IMR-90 (cell line): ENCODE measurements at regions not wholly inside any gene's neighbourhood (a gene's known extent, or its start where the extent isn't known, plus 50 kb on each side); places are given as distances from the start of the nearest gene placed in this dataset.

Experiments used
- ATAC-seq: fragments of 200-7000 bp; cut with Tn5 transposase; 2 replicates; pipeline ENCODE4 v1.9.1; 2020; ENCODE audit warnings: low read depth, mild to moderate bottlenecking, moderate library complexity
- BruUV-seq: library from RNA; stranded (reverse); fragments of 400-500 nt; replicated peaks from 2 replicates; lab custom pipeline; 2021; lab: Mats Ljungman, UMichigan
- CTCF ChIA-PET: fragments of 300-600 bp; formaldehyde crosslinking; extraction: SDS; loops from one replicate; lab custom pipeline; 2021; ENCODE audit warnings: antibody characterized with exemption; lab: Yijun Ruan, JAX
- POLR2A ChIA-PET: fragments of 300-600 bp; sonication (Branson Sonifier 250); formaldehyde crosslinking; loops from one replicate; lab custom pipeline; 2022; ENCODE audit warnings: antibody characterized with exemption; ENCODE audit not compliant: unreplicated experiment; lab: Charles Lee
- DNase-seq: peaks from one replicate; pipeline ENCODE4 v3.0.0; 2013
- H2AFZ ChIP-seq: replicated peaks from 2 replicates; pipeline ENCODE3; 2013; ENCODE audit warnings: low read length, mild to moderate bottlenecking; ENCODE audit not compliant: poor library complexity
- H2AK5ac ChIP-seq: 2 replicates; pipeline ENCODE4 v1.6.1; 2013; ENCODE audit warnings: low read depth, low read length, inconsistent platforms
- H2AK9ac ChIP-seq: replicated peaks from 2 replicates; pipeline ENCODE3; 2013; ENCODE audit warnings: mild to moderate bottlenecking, low read depth, low read length, moderate library complexity; ENCODE audit not compliant: poor library complexity
- H2BK120ac ChIP-seq: 2 replicates; pipeline ENCODE4 v1.6.1; 2013; ENCODE audit warnings: low read depth, low read length, inconsistent platforms
- H2BK15ac ChIP-seq: 3 replicates; pipeline ENCODE4 v1.6.1; 2013; ENCODE audit warnings: low read depth, low read length, inconsistent platforms
- H2BK20ac ChIP-seq: 2 replicates; pipeline ENCODE4 v1.6.1; 2013; ENCODE audit warnings: low read depth, mild to moderate bottlenecking, inconsistent platforms, low read length, moderate library complexity
- H2BK5ac ChIP-seq: 2 replicates; pipeline ENCODE4 v1.6.1; 2013; ENCODE audit warnings: mild to moderate bottlenecking, low read depth, low read length, inconsistent platforms; ENCODE audit not compliant: poor library complexity, severe bottlenecking
- H3K14ac ChIP-seq: replicated peaks from 2 replicates; pipeline ENCODE4 v1.6.1; 2013; ENCODE audit warnings: low read depth, low read length, inconsistent platforms
- H3K18ac ChIP-seq: 2 replicates; pipeline ENCODE4 v1.6.1; 2013; ENCODE audit warnings: low read depth, low read length, control low read depth
- H3K23ac ChIP-seq: 2 replicates; pipeline ENCODE4 v1.6.1; 2013; ENCODE audit warnings: low read depth, low read length, inconsistent platforms
- H3K27ac ChIP-seq: 2 replicates; pipeline ENCODE4 v1.5.1; 2013; ENCODE audit warnings: mild to moderate bottlenecking, control low read depth, low read length; ENCODE audit not compliant: insufficient read depth
- H3K27me3 ChIP-seq: 2 replicates; pipeline ENCODE4 v1.6.1; 2013; ENCODE audit warnings: low read length; ENCODE audit not compliant: control insufficient read depth, insufficient read depth
- H3K36me3 ChIP-seq: 2 replicates; pipeline ENCODE4 v1.6.1; 2013; ENCODE audit warnings: low read length, mixed read lengths; ENCODE audit not compliant: control insufficient read depth, insufficient read depth
- H3K4ac ChIP-seq: 2 replicates; pipeline ENCODE4 v1.6.1; 2013; ENCODE audit warnings: low read depth, low read length, inconsistent platforms
- H3K4me1 ChIP-seq: 2 replicates; pipeline ENCODE4 v1.6.1; 2013; ENCODE audit warnings: low read length, mixed read lengths; ENCODE audit not compliant: control insufficient read depth, insufficient read depth
- H3K4me2 ChIP-seq: 2 replicates; pipeline ENCODE4 v1.6.1; 2013; ENCODE audit warnings: low read depth, mild to moderate bottlenecking, control low read depth, low read length, moderate library complexity
- H3K4me3 ChIP-seq: 2 replicates; pipeline ENCODE4 v1.5.1; 2013; ENCODE audit warnings: low read depth, mild to moderate bottlenecking, control low read depth, low read length, moderate library complexity; ENCODE audit not compliant: insufficient read depth
- H3K56ac ChIP-seq: 2 replicates; pipeline ENCODE4 v1.6.1; 2013; ENCODE audit warnings: low read length, inconsistent platforms; ENCODE audit not compliant: insufficient read depth; ENCODE audit errors: extremely low read depth
- H3K79me1 ChIP-seq, 2 experiments: 2 replicates each; pipeline ENCODE4 v1.6.1; 2013; ENCODE audit warnings: low read length in 2 of 2, inconsistent platforms in 1 of 2, low read depth in 1 of 2
- H3K9ac ChIP-seq: 2 replicates; pipeline ENCODE4 v1.6.1; 2013; ENCODE audit warnings: low read depth, low read length, control low read depth
- H3K9me1 ChIP-seq: 2 replicates; pipeline ENCODE4 v1.6.1; 2013; ENCODE audit warnings: low read length, inconsistent platforms; ENCODE audit not compliant: insufficient read depth
- H3K9me3 ChIP-seq: 2 replicates; pipeline ENCODE4 v1.6.1; 2013; ENCODE audit warnings: low read length; ENCODE audit not compliant: control insufficient read depth, insufficient read depth
- H4K20me1 ChIP-seq: 2 replicates; pipeline ENCODE4 v1.6.1; 2013; ENCODE audit warnings: low read length, inconsistent platforms; ENCODE audit not compliant: insufficient read depth
- H4K5ac ChIP-seq: 2 replicates; pipeline ENCODE4 v1.6.1; 2013; ENCODE audit warnings: mild to moderate bottlenecking, low read depth, low read length, control low read depth
- H4K8ac ChIP-seq, 2 experiments: 2 replicates each; pipeline ENCODE4 v1.6.1; 2013; ENCODE audit warnings: low read depth in 2 of 2, low read length in 2 of 2, control low read depth in 1 of 2, inconsistent platforms in 1 of 2
- H4K91ac ChIP-seq: 2 replicates; pipeline ENCODE4 v1.6.1; 2013; ENCODE audit warnings: low read depth, low read length, inconsistent platforms; ENCODE audit not compliant: insufficient read depth
- CEBPB ChIP-seq: IDR thresholded peaks from 2 replicates; pipeline ENCODE4 v1.6.1; 2012; ENCODE audit warnings: low read depth, low read length, improper control_type of control experiment
- NFE2L2 ChIP-seq: fragments of 150-350 bp; IDR thresholded peaks from 2 replicates; pipeline ENCODE4 v1.6.1; 2016; ENCODE audit warnings: low read depth, mild to moderate bottlenecking, low read length
- SMC3 ChIP-seq: fragments of 150-350 bp; IDR thresholded peaks from 2 replicates; pipeline ENCODE4 v1.6.1; 2016; ENCODE audit warnings: low read depth, mild to moderate bottlenecking, antibody characterized with exemption, low read length, moderate library complexity
- WGBS, 2 experiments: methylation state at CpG; one replicate each; pipeline versions ENCODE4 v1.1.5 to v1.1.7; 2013; ENCODE audit warnings: missing lambda C conversion rate in 2 of 2; ENCODE audit not compliant: insufficient read length in 1 of 2; ENCODE audit errors: extremely low coverage in 2 of 2; 5-methylcytosine and 5-hydroxymethylcytosine counted together
- dilution Hi-C: fragments of 300-500 bp; cut with HindIII; formaldehyde crosslinking; loops from one replicate; pipeline ENCODE4 v1.14.3; 2018; ENCODE audit warnings: low sequenced_read_pairs; ENCODE audit not compliant: unreplicated experiment
- in situ Hi-C: fragments of 300-500 bp; cut with MboI; formaldehyde crosslinking; loops from 3 replicates; pipeline ENCODE4 v1.14.3; 2019; ENCODE audit warnings: low sequenced_read_pairs, inconsistent platforms, mixed read lengths
- intact Hi-C: fragments of 100-400 bp; cut with micrococcal nuclease; formaldehyde crosslinking; loops from 2 replicates; pipeline ENCODE4 v1.10.0; 2022
- TF ChIP-seq, protein P1 (sequence below): conservative IDR thresholded peaks from 2 replicates; pipeline ENCODE4 v1.5.1; 2012; ENCODE audit warnings: mild to moderate bottlenecking, low read depth, low read length, improper control_type of control experiment

- H3K79me1 ChIP-seq, result peaks cover 0 to 6% of the 10 kb centered on the region in 2 experiments; a peak in 1 of 4 replicates
- H3K4me3 ChIP-seq, result no peak overlapping the region
- WGBS, 2 experiments, result 100% methylated on average over 4 of the region's 7 CpGs; no CpG with 5 or more reads in 1 of the 2 experiments
- no peak overlapping the region for H3K4me2 ChIP-seq
- peak overlapping the region; percentile 62; the same call in 1 of the 2 replicates for H3K23ac ChIP-seq
- ChIA-PET POLR2A (no interaction called here), CTCF (interaction anchor here (0.9 to 3.8 kb wide), 2 partner anchors 18 to 21 kb away, joined by 3 to 15 read pairs; no protein-coding TSS in a partner anchor)
- BruUV-seq, result no TSS peak
- peak overlapping the region; percentile 98 for H2BK20ac ChIP-seq
- peak overlapping the region; percentile 78 for H2AFZ ChIP-seq
- H2BK15ac ChIP-seq, result peak overlapping the region; percentile 61
- ATAC-seq (no peak), DNase-seq (peak; percentile 14)
- peak overlapping the region; percentile 18; the same call in 1 of the 2 replicates for H3K9ac ChIP-seq
- peak overlapping the region; percentile 87 to 95; a peak in 3 of 4 replicates for H4K8ac ChIP-seq
- H3K56ac ChIP-seq, result no peak overlapping the region
- H3K14ac ChIP-seq, result peak overlapping the region; percentile 85
- no peaks in the 10 kb centered on the region for H3K9me3 ChIP-seq
- H4K20me1 ChIP-seq, result no peaks in the 10 kb centered on the region
- TF ChIP-seq CEBPB (0 out of 2 replicates have a peak, but pooled peaks have one; percentile 1), SMC3 (no peak), NFE2L2 (no peak)
- TF ChIP-seq, protein P1, sequence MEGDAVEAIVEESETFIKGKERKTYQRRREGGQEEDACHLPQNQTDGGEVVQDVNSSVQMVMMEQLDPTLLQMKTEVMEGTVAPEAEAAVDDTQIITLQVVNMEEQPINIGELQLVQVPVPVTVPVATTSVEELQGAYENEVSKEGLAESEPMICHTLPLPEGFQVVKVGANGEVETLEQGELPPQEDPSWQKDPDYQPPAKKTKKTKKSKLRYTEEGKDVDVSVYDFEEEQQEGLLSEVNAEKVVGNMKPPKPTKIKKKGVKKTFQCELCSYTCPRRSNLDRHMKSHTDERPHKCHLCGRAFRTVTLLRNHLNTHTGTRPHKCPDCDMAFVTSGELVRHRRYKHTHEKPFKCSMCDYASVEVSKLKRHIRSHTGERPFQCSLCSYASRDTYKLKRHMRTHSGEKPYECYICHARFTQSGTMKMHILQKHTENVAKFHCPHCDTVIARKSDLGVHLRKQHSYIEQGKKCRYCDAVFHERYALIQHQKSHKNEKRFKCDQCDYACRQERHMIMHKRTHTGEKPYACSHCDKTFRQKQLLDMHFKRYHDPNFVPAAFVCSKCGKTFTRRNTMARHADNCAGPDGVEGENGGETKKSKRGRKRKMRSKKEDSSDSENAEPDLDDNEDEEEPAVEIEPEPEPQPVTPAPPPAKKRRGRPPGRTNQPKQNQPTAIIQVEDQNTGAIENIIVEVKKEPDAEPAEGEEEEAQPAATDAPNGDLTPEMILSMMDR, result no peak
- peak overlapping the region; percentile 55 for H2AK9ac ChIP-seq
- H2BK120ac ChIP-seq, result peak overlapping the region; percentile 96
- H3K27me3 ChIP-seq, result no peaks in the 10 kb centered on the region
- peak overlapping the region; percentile 69 for H4K91ac ChIP-seq
- H2AK5ac ChIP-seq, result peak overlapping the region; percentile 81; the same call in 1 of the 2 replicates
- H3K27ac ChIP-seq, result peak overlapping the region; percentile 30; the same call in 1 of the 2 replicates
- peaks cover 9% of the 10 kb centered on the region for H3K9me1 ChIP-seq
- peaks cover 18% of the 10 kb centered on the region for H3K4me1 ChIP-seq
- peak overlapping the region; percentile 99 for H4K5ac ChIP-seq
- no peaks in the 10 kb centered on the region for H3K36me3 ChIP-seq
- intact Hi-C loops (loop anchor here (5.0 kb wide), 3 partner anchors 169 to 324 kb away; no protein-coding TSS in a partner anchor), dilution Hi-C loops (no loop called here), in situ Hi-C loops (no loop called here)
- H3K18ac ChIP-seq, result peak overlapping the region; percentile 100
- peak overlapping the region; percentile 81 for H3K4ac ChIP-seq
- H2BK5ac ChIP-seq, result peak overlapping the region; percentile 98
Observed at GRCh38 chr6:121523628-121524027, 88.2 kb downstream of the GJA1 start.
